GM10248 (cell line): ENCODE measurements at regions not wholly inside any gene's neighbourhood (a gene's known extent, or its start where the extent isn't known, plus 50 kb on each side); places are given as distances from the start of the nearest gene placed in this dataset.

Source experiments
- CTCF ChIA-PET: fragments of 300-600 bp; sonication (Branson Sonifier 250); formaldehyde crosslinking; extraction: SDS; loops from one replicate; lab custom pipeline; 2021; ENCODE audit warnings: antibody characterized with exemption; lab: Yijun Ruan, JAX
- POLR2A ChIA-PET: fragments of 350-650 bp; sonication (Branson Sonifier 250); formaldehyde crosslinking; extraction: SDS; loops from one replicate; lab custom pipeline; 2020; ENCODE audit warnings: antibody characterized with exemption; lab: Yijun Ruan, JAX
- DNase-seq: peaks from one replicate; pipeline ENCODE4 v3.0.0; 2012; ENCODE audit errors: extremely low spot score
- TF ChIP-seq, protein P1 (sequence below): IDR thresholded peaks from 2 replicates; pipeline ENCODE4 v1.5.1; 2012; ENCODE audit warnings: mild to moderate bottlenecking, low read depth; ENCODE audit errors: extremely low read depth, missing control alignments, control extremely low read depth

DNA sequence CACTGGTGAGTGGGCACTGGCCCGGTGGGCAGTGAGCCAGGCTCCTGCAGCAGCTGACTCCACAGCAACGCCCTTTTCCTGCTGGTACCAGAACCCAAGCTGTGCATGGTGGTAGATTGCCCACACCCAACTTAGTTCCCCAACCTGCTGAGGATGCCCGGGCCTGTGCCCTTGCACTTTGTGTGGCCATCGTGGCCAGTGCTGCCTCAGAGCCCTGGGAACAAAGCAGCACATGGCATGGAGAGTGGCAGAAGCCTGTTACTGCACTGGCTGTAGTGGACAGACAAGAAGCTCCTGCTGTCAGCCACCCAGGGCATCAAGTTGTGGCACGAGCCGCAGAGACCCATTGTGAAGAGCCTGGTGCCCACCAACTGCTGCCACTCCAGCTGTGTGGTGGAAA lies 612.9 kb downstream of the DNAH5 start:
- DNase-seq: no peak
- CTCF ChIA-PET: no interaction called here
- POLR2A ChIA-PET: no interaction called here
- TF ChIP-seq, protein P1, sequence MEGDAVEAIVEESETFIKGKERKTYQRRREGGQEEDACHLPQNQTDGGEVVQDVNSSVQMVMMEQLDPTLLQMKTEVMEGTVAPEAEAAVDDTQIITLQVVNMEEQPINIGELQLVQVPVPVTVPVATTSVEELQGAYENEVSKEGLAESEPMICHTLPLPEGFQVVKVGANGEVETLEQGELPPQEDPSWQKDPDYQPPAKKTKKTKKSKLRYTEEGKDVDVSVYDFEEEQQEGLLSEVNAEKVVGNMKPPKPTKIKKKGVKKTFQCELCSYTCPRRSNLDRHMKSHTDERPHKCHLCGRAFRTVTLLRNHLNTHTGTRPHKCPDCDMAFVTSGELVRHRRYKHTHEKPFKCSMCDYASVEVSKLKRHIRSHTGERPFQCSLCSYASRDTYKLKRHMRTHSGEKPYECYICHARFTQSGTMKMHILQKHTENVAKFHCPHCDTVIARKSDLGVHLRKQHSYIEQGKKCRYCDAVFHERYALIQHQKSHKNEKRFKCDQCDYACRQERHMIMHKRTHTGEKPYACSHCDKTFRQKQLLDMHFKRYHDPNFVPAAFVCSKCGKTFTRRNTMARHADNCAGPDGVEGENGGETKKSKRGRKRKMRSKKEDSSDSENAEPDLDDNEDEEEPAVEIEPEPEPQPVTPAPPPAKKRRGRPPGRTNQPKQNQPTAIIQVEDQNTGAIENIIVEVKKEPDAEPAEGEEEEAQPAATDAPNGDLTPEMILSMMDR: no peak

DNA sequence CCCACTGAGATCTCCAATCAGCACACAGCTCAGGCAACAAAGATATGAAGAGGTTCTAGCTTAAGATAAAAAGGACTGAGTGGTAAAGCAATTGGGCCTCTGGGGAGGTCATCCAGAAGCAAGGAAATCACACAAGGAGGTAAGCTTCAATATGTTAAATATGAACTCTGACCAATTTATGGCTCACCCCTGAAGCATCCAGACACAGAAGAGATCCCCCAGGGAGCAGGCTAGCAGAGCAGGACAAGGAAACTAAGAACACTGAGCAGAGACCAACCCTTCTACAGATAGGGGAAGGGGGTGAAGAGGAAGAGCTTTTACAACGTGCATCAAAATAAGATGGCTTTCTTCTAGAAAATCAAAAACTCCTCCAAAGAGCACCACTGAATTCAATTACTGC lies 616.2 kb downstream of the DNAH5 start:
- DNase-seq: no peak
- CTCF ChIA-PET: no interaction called here
- TF ChIP-seq, protein P1: no peak
- POLR2A ChIA-PET: no interaction called here

DNA sequence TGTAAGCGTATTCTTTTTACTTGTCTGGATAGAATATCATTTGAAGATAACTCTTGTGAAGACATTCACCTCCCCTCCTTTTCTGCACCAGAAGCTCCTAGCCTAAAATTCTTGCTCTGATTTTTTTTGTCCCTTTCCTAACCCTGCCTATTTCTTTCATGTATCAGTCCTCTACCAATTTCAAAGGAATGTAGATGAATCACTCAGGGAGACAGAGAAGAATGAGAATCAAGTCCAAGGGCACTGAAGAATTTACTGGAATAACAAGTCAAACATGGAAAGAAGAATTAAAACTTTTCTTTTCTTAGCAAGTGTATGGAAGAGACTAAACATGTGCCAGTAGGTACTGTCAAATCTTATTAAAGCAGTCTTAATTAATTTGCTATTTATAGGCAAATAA lies 618.7 kb downstream of the DNAH5 start:
- DNase-seq: no peak
- TF ChIP-seq, protein P1: no peak
- ChIA-PET CTCF (no interaction called here), POLR2A (no interaction called here)

DNA sequence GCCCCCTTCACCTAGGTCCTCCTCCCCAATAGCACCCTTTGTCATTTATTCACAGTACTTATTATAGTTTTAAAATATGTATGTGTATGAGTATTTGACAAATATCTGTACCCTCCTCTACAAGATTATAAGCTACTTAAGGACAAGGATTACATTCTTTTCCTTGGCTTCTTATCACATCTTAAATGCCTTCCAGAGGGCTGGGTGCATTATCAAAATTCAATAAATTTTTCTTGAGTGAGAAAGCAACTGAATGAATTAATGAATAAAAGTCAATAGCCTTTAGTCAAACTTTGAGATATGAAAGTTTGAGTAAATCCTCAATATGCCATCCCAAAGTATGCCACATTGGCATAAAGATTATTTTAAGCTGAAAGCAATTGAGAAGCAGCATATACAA lies 621.7 kb downstream of the DNAH5 start:
- no peak for DNase-seq
- TF ChIP-seq, protein P1: no peak
- ChIA-PET CTCF (interaction anchor here (0.9 to 1.2 kb wide), 2 partner anchors 9 to 11 kb away, joined by 3 read pairs; no protein-coding TSS in a partner anchor), POLR2A (no interaction called here)

DNA sequence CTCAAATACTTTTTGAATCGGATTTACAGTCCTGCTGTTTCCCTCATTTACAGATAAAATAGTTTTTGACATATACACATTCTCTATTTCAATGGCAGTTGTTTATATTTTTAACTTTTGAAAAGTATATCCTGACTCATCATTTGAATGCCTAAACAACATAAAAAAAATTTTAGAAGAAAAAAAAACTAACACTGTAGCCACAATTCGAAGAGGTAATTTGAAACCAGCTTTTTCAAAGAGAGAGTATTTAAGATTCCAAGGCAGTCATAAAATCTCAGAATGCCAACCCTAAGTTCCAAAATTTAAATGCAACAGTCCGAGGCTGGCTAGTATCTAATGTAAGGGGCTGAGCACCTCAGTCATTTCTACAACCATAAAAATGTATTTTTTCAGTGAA lies 626.8 kb downstream of the DNAH5 start:
- TF ChIP-seq, protein P1: no peak
- no peak for DNase-seq
- CTCF ChIA-PET: no interaction called here
- POLR2A ChIA-PET: no interaction called here

DNA sequence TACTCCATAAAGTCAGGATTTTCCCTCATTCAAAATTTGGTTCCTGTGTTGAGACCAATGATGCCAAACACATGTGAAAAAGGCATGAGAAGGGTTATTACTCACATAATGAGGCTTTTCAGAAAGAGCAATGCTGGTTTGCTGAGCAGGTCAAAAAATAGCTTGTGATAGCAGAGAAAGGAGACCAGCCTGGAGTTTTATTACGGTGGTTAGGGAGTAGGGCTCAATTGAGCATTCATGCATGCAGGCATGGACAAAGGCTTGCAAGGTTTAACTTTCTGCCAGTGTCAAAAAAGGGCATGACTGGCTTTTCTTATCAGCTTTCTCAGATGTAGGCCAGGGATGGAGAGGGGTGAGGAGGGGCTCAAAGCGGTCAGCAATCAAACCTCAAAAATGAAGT lies 628.3 kb downstream of the DNAH5 start:
- CTCF ChIA-PET: no interaction called here
- TF ChIP-seq, protein P1: no peak
- POLR2A ChIA-PET: no interaction called here
- no peak for DNase-seq

DNA sequence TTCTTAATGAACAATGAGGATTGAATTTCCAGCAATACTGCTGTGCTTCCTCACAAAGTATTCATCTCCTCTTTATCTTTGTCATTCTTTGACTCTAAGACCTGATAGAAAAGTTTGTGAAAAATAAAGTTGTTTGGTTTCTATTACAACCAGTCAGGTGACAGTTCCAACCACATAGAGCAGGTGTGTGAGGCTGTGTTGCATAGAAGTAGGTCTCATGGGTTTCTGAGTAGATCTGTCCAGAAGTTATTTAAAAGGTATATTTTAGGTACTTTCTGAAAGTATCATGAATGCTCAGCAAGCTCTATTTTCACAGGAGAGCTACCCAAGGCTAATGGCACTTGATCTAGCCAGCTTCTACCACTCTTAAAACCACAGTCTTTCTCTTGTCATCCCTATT lies 637.0 kb downstream of the DNAH5 start:
- TF ChIP-seq, protein P1: no peak
- DNase-seq: no peak
- CTCF ChIA-PET: interaction anchor here (1.8 kb wide), 1 partner anchor 19 kb away, joined by 5 read pairs; no protein-coding TSS in a partner anchor
- POLR2A ChIA-PET: no interaction called here
